Nucleus accumbens (tissue), 56 donors: ENCODE measurements at regions not wholly inside any gene's neighbourhood (a gene's known extent, or its start where the extent isn't known, plus 50 kb on each side); places are given as distances from the start of the nearest gene placed in this dataset.
"Not testable (repeated sequence)": the region's sequence is repeated elsewhere in the genome, so short reads cannot be mapped to it uniquely, and the experiment has no call there.

Experiments
- DNase-seq, 56 donors: peaks; one replicate each; lab custom pipeline; 2025; lab: John Stamatoyannopoulos, UW

DNA sequence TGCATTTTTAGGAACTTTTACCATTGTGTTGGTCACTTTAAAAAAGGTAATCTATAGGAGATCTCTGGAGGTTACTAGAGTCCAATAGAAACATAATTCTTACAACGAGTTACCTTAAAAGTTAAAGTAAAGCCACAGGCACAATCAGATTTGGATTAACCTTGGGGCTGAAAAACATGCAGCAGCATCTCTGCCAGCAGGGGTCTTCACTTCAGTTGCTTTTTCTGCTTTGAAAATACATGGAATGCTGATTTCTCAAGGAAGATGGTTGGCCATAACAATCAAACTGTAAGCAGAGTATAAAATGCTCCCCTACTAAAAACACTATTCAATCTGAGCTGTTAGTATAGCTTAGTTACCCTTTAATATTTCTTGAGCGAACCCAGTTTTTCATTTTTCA, 1072.3 kb upstream of the PCDH10 start:
- DNase-seq, result no peak

DNA sequence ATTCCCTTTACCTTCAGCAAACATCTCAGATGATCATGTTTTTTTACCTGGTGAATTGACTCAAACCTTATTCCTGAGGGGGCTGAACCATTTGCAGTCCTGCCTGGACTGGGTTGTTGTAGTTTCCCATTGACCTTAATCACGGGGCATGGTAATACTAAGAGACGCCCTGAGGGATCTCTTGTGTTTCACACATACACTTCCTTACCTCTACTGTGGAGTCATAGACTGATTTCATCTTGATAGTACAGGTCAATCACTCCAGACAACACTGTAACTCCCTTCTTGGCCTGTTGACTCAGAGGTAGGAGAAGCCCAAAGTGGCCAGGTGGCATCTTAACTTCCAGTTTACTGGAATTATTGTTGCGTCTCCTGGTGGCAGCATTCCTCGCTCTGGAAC, 1064.0 kb upstream of the PCDH10 start:
- DNase-seq, result no peak

DNA sequence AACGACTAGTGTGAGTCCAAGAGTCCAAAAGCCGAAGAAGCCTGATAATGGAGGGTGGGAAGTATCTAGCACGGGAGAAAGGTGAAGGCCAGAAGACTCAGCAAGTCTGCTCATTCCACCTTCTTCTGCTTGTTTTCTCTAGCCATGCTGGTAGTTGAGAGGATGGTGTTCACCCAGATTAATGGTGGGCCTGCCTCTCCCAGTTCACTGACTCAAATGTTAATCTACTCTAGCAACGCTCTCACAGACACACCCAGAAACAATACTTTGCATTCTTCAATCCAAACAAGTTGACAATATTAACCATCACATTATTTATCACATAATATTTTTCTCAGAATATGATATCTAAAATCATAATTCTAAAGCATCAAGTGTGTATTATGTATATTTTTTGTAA, 1055.1 kb upstream of the PCDH10 start:
- no peak for DNase-seq

DNA sequence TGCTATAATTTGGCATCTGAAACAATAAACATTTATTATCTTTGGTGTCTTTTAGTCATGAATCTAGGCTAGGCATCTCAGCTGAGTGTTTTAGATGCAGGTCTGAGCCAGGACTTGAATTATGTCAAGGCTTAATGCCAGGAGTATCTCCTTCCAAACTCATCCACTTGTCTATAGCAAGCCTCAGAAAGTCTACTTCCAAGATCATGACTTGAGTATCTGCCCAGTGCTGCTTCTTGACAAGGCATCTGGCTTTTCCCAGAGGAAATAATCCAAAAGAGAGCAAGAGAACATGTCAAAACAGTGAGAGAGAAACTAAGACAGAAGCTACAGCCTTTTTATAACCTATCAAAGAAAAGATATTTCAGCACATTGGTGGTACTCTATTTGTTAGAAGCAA, 1052.1 kb upstream of the PCDH10 start:
- no peak for DNase-seq

DNA sequence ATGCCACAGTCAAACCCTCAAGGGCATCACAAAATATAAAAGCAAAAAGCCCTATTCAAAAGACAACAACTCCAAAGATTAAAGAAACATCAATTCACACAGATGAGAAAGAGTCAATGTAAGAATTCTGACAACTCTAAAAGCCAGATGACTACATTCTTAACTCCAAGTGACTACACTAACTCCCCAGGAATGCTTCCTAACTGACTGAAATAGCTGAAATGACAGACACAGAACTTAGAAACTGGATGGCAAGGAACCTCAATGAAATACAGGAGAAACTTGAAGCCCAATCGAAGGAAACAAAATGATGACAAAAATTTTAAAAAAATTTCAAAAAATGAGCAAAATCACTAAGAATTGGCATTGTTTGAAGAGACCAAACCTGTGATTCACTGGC, 1047.6 kb upstream of the PCDH10 start:
- no peak for DNase-seq

DNA sequence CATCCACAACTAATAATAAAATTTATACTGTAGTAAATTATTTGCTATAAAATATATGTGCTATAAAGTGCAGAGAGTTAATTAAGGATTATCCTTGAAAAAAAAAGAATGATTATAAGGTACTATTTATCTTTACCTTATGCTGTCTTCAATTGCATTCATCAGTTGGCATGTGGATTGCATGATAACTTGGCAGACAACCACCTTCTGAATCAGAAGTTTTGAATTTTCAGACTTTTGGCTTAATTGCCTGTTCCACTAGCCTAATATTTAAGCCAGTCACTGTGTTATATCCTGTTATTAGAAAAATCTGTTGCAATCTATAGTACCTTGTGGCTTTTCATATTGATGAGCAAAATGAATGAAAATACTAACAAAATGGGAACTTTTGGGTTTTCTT, 1040.3 kb upstream of the PCDH10 start:
- no peak for DNase-seq

DNA sequence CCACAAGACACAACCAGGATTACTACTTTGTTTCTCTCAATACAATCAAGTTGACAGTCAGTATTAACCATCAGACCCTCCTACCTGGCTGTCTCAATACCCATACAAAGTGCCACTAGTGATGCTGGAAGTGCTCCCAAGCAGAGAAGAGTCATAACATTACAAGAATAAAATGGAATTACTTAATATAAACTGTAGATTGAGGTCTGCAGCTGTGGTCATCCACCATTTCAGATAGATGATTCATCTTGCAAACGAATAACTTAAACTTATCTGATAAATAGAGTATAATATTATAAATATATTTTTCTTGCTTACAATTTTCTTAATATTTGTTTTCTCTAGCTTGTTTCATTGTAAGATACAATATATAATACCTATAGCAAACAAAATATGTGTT, 1034.2 kb upstream of the PCDH10 start:
- DNase-seq, result no peak

DNA sequence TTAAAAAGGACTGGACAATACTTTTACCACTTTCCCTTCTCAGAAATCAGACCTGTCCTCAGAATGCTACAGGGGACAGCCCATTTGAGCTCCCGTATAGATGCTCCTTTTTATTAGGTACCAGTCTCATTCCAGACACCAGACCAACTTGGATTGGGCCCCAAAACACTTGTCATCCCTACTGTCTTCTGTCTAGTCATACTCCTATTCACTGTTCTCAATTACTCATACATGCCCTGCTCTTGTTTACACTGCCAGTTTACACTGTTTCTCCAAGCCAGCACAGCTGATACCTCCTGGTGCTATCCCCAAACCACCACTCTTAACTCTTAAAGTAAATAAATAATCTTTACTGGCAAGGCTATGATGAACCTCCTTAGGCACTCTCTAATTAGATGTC, 1026.4 kb upstream of the PCDH10 start:
- DNase-seq, result not testable (repeated sequence)

DNA sequence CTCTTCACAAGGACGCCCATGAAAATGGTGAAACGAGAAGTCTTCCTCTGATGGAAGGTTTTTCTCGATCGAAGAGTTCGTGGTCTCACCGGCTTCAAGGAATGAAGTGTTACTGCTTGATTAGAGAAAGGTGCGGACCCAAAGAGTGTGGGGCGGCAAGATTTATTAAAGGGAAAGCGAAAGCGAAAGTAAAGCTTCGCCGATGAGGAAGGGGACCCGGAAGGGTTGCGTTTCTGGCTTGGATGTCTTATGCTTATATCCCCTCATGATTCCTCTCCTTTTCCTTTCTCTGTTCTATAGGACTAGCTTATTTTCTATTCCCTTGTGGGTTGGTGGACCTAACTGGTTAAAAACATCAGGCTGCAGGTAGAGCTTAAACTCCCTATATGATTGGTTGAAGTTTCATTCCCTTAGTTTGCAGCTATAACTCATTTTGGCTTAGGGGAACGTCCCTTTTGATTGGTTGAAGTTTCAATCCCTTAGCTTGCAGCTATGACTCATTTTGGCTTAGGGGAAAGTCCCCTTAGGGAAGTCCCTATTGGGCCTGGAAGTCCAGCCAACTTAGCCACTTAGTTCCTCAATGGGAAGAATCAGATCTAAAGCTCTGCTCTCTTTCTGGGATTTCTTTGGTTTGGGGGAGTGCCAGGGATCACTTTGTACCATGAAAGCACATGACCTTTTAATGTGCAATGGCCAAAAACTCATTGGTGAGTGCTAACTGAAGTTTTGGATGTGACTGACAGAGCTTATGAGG, 1025.0 kb upstream of the PCDH10 start:
- no peak for DNase-seq

DNA sequence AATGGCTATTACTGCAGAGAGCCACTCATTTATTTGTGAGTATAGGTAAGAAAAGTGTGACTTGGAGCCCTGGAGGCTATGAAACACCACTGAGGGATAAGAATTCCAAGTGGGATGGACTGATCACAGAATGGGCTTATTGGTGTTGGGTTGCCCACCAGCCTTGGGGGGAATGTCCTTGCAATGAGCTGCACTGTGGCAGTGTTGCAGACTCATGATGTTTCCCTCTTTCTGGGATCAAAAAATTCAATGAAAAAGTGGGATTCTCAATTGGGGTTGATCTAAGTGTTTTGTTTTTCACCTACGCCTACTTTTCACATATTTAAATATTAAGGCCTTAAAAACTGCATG, 1024.5 kb upstream of the PCDH10 start:
- no peak for DNase-seq

DNA sequence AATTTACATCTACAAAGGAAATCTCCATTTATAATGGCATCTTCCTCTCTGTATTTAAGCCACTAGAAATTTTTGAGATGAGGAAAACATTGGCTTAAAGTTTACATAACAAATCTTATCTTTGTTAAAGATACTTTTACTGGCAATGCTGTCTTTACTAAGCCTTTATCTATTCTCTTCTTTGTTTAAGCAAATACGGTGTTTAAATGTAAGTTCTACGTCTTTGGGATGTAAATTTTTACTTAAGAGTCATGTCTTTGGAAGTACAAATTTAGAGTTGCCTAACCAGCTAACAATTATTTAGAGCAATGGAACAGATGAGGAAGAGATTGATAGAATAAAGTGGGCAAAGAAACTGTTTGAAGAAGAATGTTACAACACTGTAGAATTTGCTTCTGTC, 1024.0 kb upstream of the PCDH10 start:
- no peak for DNase-seq

DNA sequence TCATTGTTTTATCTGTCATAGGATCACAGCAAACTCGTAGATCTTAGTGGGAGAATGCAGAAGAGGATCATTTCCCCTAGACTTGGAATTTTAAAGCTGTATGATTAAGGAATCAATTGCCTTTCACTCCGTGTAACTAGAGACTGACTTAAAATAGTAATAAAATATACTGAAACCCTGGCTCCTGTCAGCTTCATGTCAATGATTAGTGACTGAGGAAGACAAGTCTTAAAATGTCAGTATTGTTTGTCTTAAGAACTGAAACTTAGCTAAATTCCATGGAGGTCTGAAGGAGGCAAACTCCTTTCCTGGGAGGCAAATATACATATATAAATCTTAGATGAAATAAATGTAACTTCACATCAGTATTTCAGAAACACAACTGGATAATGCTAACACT, 1016.7 kb upstream of the PCDH10 start:
- no peak for DNase-seq

DNA sequence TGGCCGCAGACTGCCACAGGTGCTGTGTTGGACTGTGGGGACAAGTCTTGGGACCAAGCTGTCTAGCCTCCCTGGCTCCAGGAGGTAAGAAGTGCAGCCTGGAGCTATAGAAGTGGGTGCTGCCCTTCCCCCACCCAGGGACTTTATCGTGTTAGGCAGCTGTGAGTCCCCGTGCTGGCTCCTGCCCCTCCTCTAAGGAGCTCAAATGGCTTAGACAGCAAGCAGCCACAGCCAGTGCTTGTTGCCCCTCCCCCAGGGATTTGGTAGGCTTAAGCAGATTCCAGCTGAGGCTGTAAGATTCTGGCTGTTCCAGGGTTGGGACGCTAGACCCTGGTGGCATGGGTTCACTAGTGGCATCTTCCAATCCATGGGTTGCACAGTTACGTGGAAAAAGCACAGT, 979.4 kb upstream of the PCDH10 start:
- DNase-seq, result no peak

DNA sequence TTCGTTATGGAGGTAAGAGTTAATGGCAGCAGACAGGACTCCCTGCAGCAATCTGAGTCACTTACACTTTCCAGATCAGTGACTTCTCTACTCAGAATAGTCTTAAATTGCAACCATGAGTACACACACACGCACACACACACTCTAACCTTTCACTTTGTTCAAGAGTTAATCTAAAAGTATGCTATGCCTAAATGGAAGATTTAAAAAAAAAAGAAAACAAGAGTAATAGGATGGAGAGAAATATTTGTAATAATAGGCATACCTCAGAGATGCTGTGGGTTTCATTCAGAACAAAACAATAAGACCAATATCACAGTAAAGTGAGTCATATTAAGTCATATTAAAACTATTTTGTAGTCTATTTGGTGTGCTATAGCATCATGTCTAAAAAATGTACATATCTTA, 969.1 kb upstream of the PCDH10 start:
- no peak for DNase-seq

DNA sequence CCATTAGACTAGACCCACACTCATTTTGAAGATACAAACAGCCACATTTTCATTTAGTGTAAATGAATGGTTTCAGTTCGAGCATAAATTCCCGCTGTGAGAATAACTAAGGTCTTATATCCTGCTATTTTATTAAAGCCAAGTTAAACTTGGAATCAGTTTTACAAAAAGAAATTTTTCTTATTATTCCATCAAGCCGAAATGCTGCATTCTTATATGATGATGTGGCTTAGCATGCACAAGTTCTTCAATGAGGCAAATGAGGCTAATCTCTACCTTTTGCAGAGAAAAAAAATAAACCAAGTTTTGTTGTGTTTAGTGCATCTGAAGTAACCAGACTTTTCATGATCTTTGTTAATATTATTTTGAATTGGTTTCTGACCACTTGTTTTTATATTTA, 953.9 kb upstream of the PCDH10 start:
- DNase-seq, result no peak

DNA sequence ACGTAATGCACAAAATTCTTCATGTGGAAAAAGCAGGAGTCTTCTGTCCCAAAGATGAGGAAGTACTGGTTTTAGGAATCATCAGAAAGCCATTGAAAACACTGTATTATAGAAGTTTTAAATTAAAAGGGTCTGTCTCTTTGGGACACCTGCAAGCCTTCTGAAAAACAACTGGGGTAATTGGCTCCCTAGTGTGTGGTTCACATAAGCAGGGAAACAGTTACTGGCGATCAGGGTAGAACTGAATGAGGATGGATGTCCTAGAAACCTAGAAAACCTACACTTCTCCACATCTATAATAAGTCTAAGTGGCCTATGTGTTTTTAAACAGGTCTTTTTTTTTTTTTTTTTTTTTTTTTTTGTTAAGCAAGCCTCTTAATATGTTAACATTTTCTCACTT, 945.5 kb upstream of the PCDH10 start:
- DNase-seq, result no peak

DNA sequence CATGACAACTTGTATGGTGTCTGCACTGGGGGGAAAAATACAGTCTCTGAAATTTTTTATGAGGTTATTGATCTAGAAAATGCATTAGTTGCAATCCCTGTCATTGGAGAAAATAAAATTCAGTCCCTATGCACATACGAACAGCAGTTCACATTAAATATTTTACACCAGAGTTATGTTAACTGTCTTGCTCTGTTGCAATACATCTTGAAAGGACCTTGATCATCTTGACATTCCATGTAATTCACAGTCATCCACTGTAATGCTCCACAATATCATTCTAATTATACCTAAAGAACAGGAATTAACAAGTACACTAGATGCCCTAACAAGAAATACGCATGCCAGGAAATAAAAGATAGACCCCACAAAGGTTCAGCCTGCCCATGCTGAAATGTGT, 934.6 kb upstream of the PCDH10 start:
- DNase-seq, result no peak

DNA sequence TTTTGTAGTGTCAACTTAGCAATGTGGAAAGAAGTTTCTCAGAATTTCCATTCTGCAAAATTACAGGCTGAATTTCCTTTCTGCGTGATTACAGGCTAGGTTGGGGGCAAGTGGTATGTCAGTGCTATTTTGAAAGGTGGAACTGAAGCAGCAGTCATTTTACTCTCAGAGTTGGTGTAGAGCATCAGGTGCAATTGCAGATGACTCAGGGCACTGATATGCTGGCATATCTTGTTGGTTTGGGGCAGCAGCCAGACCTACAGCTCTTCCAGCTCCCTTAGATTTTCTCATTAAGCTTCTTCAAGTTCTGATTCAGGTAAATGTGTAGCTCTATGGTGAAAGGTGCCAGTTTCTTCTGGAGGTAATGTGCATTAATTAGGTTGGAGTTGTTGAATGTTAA, 930.7 kb upstream of the PCDH10 start:
- DNase-seq, result no peak

DNA sequence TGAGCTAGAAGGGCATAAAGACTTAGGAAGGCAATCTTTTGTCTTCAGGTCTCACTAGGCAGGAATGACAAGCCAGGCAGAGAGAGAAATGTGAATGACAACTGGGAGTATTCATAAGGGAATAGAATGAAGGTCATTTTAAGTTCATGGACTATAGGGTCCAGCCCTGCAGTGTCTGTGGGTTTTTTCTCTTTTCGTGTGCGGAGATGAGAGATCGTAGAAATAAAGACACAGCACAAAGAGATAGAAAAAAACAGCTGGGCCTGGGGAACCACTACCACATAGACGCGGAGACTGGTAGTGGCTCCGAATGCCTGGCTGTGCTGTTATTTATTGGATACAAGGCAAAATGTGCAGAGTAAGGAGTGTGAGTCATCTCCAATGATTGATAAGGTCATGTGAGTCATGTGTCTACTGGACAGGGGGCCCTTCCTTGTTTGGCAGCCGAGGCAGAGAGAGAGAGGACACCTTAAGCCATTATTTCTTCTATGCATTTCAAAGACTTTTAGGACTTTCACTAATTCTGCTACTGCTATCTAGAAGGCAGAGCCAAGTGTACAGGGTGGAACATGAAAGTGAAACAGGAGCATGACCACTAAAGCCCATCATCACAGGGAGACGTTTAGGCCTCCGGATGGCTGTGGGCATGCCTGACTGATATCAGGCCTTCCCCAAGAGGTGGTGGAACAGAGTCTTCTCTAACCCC, 921.8 kb upstream of the PCDH10 start:
- DNase-seq, result no peak

DNA sequence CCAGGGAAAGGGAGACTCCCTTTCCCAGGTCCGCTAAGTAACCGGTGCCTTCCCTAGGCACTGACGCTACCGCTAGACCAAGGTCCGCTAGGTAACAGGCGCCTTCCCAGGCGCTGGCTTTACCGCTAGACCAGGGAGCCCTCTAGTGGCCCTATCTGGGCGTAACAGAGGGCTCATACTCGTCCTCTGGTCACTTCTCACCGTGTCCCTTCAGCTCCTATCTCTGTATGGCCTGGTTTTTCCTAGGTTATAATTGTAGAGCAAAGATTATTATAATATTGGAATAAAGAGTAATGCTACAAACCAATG, 921.3 kb upstream of the PCDH10 start:
- DNase-seq, result not testable (repeated sequence)

DNA sequence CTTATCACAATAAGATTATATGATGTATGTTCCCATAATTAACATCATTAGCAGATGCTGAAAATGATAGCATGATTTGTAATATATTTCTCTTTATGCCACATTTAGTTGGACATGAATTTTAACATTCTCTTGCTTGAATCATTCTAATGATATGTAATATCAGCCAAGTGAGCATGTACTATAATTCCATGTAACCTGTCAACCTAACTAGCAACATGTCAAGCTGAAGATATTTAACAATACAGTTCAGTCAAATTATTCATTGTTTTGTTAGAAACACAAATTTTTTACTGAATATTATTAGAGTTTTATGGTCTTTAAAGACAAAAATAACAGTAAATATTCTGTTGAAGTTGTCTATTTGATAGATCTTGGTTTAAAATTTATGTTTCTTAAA, 920.4 kb upstream of the PCDH10 start:
- no peak for DNase-seq

DNA sequence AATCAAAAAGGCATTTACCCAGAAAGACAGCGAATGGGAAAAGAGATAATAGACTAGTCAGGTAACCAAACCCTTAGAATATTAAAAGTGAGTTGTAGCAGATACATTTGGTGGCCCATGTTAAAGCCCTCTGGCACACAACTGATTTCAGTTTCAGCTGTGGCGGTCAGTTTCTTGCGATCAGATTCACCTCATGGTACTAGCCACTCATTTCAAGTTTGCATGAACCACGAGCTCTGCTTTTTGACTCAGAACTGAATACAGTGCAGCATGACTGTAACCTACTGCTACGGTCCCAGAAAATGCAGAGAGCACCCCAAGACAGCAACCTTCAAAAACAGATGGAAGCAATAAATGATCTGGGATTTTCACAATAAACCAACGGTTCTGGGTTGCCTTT, 919.1 kb upstream of the PCDH10 start:
- DNase-seq, result no peak

DNA sequence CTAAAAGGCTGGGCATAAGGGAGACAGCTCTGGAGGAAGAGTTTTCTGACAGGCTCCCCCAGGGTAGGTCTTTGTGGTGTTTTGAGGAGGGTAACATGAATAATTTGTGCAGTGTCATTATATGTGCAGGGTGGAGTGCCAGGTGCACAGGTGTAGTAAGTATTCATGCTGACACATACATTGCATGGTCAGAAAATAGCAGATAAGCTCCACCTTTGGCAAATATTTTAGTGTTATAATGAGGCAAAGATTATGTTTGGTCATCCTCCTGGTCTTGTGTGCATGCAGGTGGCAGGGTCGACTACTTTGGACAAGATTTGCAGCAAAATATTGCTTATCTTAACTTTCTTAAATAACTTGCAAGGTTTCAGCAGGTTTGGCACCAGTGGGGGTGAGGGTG, 910.4 kb upstream of the PCDH10 start:
- DNase-seq, result no peak
